Aorta (tissue), 5 donors: ENCODE measurements at regions not wholly inside any gene's neighbourhood (a gene's known extent, or its start where the extent isn't known, plus 50 kb on each side); places are given as distances from the start of the nearest gene placed in this dataset.

Source experiments
- ATAC-seq: fragments of 200-7000 bp; cut with Tn5 transposase; one replicate; pipeline ENCODE4 v1.9.1; 2022; ENCODE audit warnings: moderate library complexity; ENCODE audit not compliant: low FRiP score
- DNase-seq, 2 donors: peaks; one replicate each; pipeline ENCODE4 v3.0.0-alpha.2; 2020
- H3K27ac ChIP-seq, 2 donors: one replicate each; pipeline ENCODE4 v1.5.1; 2013; ENCODE audit warnings: low read length in 2 of 2, mild to moderate bottlenecking in 2 of 2, moderate library complexity in 2 of 2, control low read depth in 1 of 2, inconsistent platforms in 1 of 2, low read depth in 1 of 2
- H3K27me3 ChIP-seq, 2 donors: one replicate each; pipeline ENCODE4 v1.6.1; 2013; ENCODE audit warnings: control low read depth in 1 of 2, low read length in 1 of 2, mild to moderate bottlenecking in 1 of 2, moderate library complexity in 1 of 2; ENCODE audit not compliant: insufficient read depth in 2 of 2, control insufficient read depth in 1 of 2
- H3K36me3 ChIP-seq, 2 donors: one replicate each; pipeline ENCODE4 v1.6.1; 2013; ENCODE audit warnings: control low read depth in 1 of 2, low read length in 1 of 2, mild to moderate bottlenecking in 1 of 2; ENCODE audit not compliant: insufficient read depth in 2 of 2, control insufficient read depth in 1 of 2
- H3K4me1 ChIP-seq, 2 donors: one replicate each; pipeline ENCODE4 v1.6.1; 2013; ENCODE audit warnings: low read length in 2 of 2, control low read depth in 1 of 2, mild to moderate bottlenecking in 1 of 2, moderate library complexity in 1 of 2; ENCODE audit not compliant: insufficient read depth in 2 of 2, control insufficient read depth in 1 of 2
- H3K4me3 ChIP-seq, 2 donors: one replicate each; pipeline ENCODE4 v1.5.1; 2013; ENCODE audit warnings: low read length in 2 of 2, control low read depth in 1 of 2, mild to moderate bottlenecking in 1 of 2
- H3K9me3 ChIP-seq: one replicate; pipeline ENCODE4 v1.6.1; 2013; ENCODE audit warnings: mild to moderate bottlenecking, low read length; ENCODE audit not compliant: control insufficient read depth
- WGBS, 2 donors: extraction: QIAGEN DNeasy Blood & Tissue Kit; methylation state at CpG; one replicate each; pipeline ENCODE4 v1.1.7; 2013; 5-methylcytosine and 5-hydroxymethylcytosine counted together
- intact Hi-C, 2 donors: fragments of 100-400 bp; cut with DNase I; formaldehyde crosslinking; loops; one replicate each; pipeline versions ENCODE4 v1.14.2 to v1.15.0; 2022
- donor health status: healthy with polysubstance abuse.
- donor health status: Bipolar disorder and iron deficiency.
- donor health status: DM: no; HTN: no; CAD: no.
- donor health status: DM: no; HTN: no; CAD: no.
- donor health status: DM: yes; HTN: yes; CAD: no.

DNA sequence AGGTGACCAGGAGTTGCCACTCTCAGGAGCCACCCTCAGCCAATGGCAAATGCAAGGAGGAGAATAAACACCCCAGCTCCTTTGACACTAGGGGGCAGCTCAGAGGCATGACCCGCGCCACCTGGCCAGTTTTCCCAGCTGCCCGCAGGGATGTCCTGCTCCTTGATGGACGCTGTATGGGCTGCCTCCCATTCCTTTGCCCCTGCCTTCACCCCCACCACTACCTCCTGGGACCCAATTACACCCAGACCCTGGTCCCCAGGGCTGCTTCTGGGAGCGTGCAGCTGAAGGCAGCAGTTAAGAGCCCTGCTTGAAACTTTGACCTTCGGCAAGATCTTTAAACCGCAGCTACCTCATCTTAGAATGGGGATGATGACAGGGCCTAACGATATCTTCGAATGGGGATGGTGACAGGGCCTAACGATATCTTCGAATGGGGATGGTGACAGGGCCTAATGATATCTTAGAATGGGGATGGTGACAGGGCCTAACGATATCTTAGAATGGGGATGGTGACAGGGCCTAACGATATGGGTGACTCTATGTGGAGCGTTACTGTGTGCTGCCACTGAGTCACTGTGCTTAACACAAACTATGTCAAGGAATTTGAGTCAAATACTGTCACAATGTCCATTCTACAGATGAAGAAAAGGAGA is 163.0 kb upstream of the KAZN start:
- DNase-seq: no peak
- H3K4me3 ChIP-seq: no peak overlapping the region
- H3K9me3 ChIP-seq: no peaks in the 10 kb centered on the region
- H3K36me3 ChIP-seq: no peaks in the 10 kb centered on the region
- intact Hi-C loops: no loop called here
- no peak for ATAC-seq
- no peaks in the 10 kb centered on the region for H3K4me1 ChIP-seq
- H3K27me3 ChIP-seq: no peaks in the 10 kb centered on the region
- no peak overlapping the region for H3K27ac ChIP-seq
- 88 to 91% methylated on average over 14 of the region's 14 CpGs for WGBS, 2 donors

DNA sequence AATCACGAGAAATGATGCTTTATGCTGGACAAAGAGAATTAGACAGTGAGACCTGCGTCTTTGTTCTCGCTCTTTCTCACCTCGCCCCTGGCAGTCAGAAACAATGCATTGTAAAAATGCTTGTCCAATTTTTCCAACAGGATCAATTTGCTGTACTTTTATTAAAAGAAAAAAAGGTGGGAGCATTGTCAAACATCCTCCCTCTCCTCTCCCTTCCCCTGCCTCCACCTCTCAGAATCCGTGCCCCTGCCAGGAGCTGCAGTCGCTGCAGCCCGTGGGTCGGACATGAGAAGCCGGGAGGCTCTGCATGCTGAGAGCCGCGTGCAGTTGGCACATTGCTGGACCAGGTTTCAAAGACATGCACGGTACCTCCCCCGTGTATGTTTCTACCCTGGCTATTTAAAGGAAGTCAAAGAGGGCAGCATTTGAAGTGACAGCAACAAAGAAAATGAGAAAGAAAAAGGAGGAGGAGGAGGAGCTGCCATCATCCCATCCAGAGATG is 161.0 kb upstream of the KAZN start:
- Histone ChIP-seq H3K27me3 (no peaks in the 10 kb centered on the region), H3K36me3 (no peaks in the 10 kb centered on the region), H3K4me3 (no peak overlapping the region), H3K27ac (no peak overlapping the region), H3K9me3 (no peaks in the 10 kb centered on the region), H3K4me1 (no peaks in the 10 kb centered on the region)
- DNase-seq (no peak), ATAC-seq (no peak)
- WGBS, 2 donors: 47 to 50% methylated on average over 13 of the region's 13 CpGs
- intact Hi-C loops: no loop called here

DNA sequence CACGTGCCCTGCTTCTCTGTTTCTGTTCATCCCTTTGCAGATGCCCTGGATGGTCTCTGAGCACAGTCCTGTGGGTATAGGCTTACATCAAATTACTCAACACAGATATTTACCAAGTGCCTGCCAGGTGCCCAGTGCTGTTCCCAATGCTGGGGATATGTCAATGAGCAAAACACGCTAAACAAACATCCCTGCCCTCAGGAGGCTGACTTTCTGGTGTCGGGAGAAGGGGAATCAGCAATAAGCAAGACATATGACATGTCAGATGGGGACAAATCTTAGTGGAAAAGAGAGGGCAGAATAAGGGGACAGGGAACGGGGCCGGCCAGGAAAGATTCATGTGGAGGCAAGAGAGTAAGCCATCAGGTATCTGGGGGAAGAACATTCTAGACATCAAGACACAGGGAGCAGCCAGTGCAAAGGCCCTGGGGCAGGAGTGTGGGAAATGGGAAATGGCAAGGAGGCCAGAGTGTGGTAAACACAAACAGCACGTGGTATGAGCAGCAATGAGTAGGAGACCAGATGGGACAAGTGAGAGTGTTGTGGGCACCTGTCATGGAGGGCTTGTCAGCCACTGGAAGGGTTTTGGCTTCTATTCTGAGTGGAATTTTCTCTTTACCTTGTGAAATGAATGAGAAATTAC is 160.2 kb upstream of the KAZN start:
- no peak overlapping the region for H3K4me3 ChIP-seq
- no peak for DNase-seq
- no peaks in the 10 kb centered on the region for H3K4me1 ChIP-seq
- no peaks in the 10 kb centered on the region for H3K9me3 ChIP-seq
- 83% methylated on average over 6 of the region's 6 CpGs for WGBS, 2 donors
- H3K27ac ChIP-seq: no peak overlapping the region
- H3K36me3 ChIP-seq: no peaks in the 10 kb centered on the region
- intact Hi-C loops: no loop called here
- no peak for ATAC-seq
- H3K27me3 ChIP-seq: no peaks in the 10 kb centered on the region

DNA sequence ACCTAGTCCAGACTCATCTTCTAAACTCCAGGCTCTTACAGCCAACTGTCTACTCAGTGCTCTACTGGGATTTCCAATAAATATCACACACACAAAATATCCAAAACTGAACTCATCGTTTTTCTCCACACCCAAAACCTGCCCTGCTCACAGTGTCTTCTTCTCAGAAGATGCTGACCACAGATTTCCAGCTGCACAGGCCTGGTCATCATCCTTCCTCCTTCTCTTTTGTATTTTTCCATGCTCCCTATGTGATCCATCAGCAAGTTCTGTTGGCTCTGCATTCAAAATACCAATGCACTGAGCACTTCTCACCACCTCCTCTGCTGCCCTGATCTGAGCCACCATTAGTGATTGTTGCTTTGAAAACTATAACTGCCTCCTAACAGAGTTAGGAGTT is 159.5 kb upstream of the KAZN start:
- DNase-seq (no peak), ATAC-seq (no peak)
- no peak overlapping the region for H3K27ac ChIP-seq
- intact Hi-C loops: no loop called here
- H3K4me3 ChIP-seq: no peak overlapping the region
- no peaks in the 10 kb centered on the region for H3K4me1 ChIP-seq
- no peaks in the 10 kb centered on the region for H3K36me3 ChIP-seq
- no peaks in the 10 kb centered on the region for H3K27me3 ChIP-seq
- no peaks in the 10 kb centered on the region for H3K9me3 ChIP-seq
- 88 to 94% methylated on average over 1 of the region's 1 CpG for WGBS, 2 donors

DNA sequence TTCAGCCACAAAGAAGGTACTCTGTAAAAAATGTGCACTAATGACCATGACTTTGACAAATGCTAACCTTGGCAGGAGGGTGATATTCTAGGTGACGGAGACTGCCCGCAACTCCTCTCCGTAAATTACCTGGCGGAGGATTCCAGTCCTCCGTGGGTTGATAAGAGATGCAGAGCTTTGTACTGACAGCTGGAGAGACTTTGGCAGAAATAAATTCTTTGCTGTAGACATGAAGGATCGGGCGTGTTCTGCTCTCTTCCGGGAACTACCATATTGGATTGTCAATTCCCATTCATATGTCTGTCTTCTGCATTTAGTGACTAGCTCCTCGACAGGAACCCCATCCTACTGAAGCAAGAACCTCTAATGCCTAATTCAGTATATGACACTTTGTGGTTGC is 158.3 kb upstream of the KAZN start:
- intact Hi-C loops: no loop called here
- ATAC-seq: no peak

DNA sequence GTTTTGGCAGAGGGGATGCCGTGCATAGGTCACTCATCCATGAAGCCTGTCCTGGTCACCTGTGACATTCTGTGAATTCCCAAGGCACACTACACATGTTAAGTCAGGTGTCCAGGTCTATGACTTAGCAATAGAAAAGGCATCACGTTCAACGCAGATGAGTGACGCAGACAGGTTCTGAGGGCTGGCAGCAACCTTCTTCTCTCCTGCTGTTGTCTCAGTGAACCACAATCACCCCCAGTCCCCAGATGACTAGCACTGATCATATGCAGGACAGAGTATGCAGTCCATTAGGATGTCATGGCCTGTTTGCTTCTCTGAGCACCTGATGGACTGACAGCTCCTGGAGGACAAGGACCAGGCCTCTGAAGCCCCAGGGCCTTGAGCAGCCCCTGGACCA is 157.8 kb upstream of the KAZN start:
- no peak overlapping the region for H3K4me3 ChIP-seq
- H3K36me3 ChIP-seq: no peaks in the 10 kb centered on the region
- no peaks in the 10 kb centered on the region for H3K4me1 ChIP-seq
- no peak overlapping the region for H3K27ac ChIP-seq
- DNase-seq (no peak), ATAC-seq (no peak)
- no peaks in the 10 kb centered on the region for H3K9me3 ChIP-seq
- intact Hi-C loops: no loop called here
- WGBS, 2 donors: 96 to 98% methylated on average over 4 of the region's 4 CpGs
- H3K27me3 ChIP-seq: no peaks in the 10 kb centered on the region

More for the DNA sequence above, 158.3 kb upstream of the KAZN start:
- Histone ChIP-seq H3K4me3 (no peak overlapping the region), H3K36me3 (no peaks in the 10 kb centered on the region), H3K9me3 (no peaks in the 10 kb centered on the region), H3K4me1 (no peaks in the 10 kb centered on the region), H3K27ac (no peak overlapping the region), H3K27me3 (no peaks in the 10 kb centered on the region)
- 91 to 95% methylated on average over 9 of the region's 9 CpGs for WGBS, 2 donors
- DNase-seq: no peak

DNA sequence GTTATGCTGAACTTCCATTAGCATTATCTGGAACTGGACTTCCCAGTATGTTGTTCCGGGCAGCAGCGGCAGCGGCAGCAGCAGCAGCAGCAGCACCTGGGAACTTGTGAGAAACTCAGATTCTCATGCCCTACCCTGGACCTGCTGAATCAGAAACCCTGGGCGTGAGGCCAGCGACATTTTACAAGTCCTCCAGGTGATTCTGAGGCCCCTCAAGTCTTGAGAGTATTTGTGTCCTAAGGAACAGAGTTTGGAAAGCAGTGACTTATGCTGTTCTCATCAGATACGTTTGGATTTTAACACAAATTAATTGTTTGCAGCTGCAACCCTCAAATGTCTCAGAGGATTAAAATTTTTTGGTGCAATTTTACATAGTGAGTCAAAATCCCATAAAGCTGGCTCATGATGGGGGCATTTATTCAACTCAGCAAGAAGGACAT is 157.2 kb upstream of the KAZN start:
- Histone ChIP-seq H3K4me3 (no peak overlapping the region), H3K4me1 (no peaks in the 10 kb centered on the region), H3K36me3 (no peaks in the 10 kb centered on the region), H3K27ac (no peak overlapping the region), H3K9me3 (no peaks in the 10 kb centered on the region), H3K27me3 (no peaks in the 10 kb centered on the region)
- ATAC-seq (no peak), DNase-seq (no peak)
- 84 to 88% methylated on average over 6 of the region's 6 CpGs for WGBS, 2 donors
- intact Hi-C loops: no loop called here

DNA sequence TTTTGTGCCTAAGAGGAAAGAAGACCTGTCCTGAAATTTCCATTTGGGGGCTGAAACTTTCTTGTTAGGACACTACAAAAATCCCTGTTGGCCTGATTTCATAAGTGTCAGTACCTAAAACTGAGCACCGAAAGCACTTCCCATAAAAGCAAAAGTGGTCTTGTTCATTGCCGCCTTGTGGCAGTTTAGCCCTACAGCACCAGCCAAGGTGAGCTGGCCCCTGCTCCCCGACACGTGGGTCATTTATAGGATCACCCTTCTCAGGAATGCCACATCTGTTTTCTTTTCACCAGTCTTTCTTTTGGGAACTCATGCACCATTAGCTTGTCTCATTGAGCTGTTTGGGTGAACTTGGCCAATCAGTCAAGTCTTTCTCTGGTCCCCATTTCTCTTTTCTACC is 155.8 kb upstream of the KAZN start:
- Histone ChIP-seq H3K27me3 (no peaks in the 10 kb centered on the region), H3K4me3 (no peak overlapping the region), H3K9me3 (peaks cover 2% of the 10 kb centered on the region), H3K36me3 (no peaks in the 10 kb centered on the region), H3K27ac (no peak overlapping the region), H3K4me1 (no peaks in the 10 kb centered on the region)
- intact Hi-C loops: no loop called here
- ATAC-seq (no peak), DNase-seq (no peak)
- 86 to 90% methylated on average over 4 of the region's 4 CpGs for WGBS, 2 donors

DNA sequence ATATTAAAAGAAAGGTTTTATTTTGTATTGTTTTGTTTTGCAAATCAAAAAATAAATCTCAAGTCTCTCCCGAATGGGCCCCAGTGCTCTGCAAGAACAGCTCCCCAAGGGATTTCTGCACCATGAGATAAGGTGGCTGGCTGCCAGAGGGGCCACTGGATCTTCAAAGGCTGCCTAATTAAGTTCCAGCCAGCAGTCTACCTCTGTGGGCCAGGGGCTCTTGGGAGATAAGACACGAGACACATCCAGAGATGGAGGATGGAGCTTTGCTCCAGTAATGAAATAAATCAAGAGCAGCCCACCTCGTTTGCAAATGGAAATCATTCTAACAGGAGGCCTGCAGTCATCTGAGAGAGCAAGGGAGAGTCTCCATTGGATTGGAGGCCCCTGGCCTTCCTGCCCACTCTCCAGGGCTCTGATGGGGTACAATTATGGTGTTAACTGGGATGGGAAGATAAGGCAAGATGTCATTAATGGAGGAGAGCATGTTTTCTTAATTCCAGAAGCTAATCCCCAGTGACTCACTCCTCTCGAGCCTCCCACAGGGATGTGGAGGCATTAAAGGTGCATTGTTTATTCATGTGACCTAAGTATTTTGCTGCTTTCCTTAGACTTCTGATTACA is 155.2 kb upstream of the KAZN start:
- Histone ChIP-seq H3K4me3 (no peak overlapping the region), H3K36me3 (no peaks in the 10 kb centered on the region), H3K27ac (no peak overlapping the region), H3K4me1 (no peaks in the 10 kb centered on the region), H3K9me3 (peaks cover 2% of the 10 kb centered on the region), H3K27me3 (no peaks in the 10 kb centered on the region)
- intact Hi-C loops: no loop called here
- no peak for DNase-seq
- 53 to 56% methylated on average over 4 of the region's 4 CpGs for WGBS, 2 donors
- no peak for ATAC-seq
